HG02798 (cell line): ENCODE measurements at regions not wholly inside any gene's neighbourhood (a gene's known extent, or its start where the extent isn't known, plus 50 kb on each side); places are given as distances from the start of the nearest gene placed in this dataset.

Experiments used
- ATAC-seq: cut with Tn5 transposase; IDR thresholded peaks from one replicate; pipeline ENCODE4 v1.9.1; 2021; ENCODE audit warnings: mild to moderate bottlenecking; ENCODE audit not compliant: unreplicated experiment, poor library complexity

DNA sequence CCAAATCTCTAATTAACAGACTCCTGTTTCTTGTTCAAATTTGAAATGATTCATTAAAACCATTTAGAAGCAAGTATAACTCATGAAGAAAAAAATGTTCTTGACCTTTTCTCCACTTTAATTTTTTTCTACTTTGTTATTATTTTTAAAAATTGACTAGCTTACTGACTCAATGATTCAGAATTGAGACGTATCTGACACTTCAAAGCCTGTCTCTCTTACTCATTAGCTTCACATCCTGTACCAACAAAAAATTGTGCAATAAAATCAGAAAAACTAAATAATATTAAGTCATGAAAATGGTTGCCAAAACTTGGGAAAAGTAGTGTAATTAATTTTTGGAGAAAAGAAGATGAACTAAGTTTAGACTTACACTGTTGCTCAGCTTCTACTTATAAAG, 331.2 kb downstream of the SLC16A7 start:
- no peak for ATAC-seq

DNA sequence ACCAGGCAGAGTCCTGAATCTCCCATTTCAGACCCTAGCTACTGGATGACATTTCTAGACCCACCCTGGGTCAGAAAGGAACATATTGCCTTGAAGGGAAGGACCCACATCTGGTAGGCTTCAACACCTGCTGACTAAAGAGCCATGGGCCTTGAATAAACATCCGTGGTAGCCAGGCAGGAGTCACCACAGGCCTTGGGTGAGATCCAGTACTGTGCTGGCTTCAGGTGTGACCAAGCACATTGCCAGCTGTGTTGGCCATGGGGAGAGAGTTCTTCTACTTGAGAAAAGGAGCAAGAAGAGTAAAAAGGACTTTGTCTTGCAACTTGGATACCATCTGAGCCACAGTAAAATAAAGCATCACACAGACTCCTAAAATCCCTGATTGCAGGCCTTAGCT, 332.6 kb downstream of the SLC16A7 start:
- ATAC-seq, result no peak

DNA sequence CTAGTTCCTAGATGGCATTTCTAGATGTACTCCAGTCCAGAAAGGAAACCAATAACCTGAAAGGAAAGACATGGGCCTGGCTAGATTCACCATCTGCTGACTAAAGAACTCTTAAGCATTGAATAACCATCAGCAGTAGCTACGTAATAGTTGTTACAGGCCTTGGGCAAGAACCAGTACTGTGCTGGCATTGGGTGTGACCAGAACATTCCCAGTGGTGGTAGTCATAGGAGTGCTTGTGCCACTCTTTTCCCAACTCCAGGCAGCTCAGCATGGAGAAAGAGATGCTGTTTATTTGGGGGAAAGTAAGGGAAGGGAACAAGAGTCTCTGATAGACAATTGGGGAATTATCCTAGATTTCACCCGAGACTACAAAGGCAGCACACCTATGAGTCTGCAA, 333.3 kb downstream of the SLC16A7 start:
- no peak for ATAC-seq

DNA sequence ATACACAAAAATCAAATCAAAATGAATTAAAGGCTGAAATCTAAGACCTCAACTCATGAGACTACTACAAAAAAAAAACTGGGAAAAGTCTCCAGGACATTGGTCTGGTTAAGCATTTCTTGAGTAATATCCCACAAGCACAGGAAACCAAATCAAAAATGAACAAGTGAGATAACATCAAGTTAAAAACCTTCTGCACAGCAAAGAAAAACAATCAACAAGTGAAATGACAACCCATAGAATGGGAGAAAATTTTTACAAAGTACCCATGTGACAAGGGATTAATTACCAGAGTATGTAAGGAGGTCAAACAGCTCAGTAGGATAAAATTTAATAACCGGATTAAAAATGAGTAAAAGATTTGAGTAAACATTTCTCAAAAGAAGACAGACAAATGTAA, 338.7 kb downstream of the SLC16A7 start:
- ATAC-seq, result no peak

DNA sequence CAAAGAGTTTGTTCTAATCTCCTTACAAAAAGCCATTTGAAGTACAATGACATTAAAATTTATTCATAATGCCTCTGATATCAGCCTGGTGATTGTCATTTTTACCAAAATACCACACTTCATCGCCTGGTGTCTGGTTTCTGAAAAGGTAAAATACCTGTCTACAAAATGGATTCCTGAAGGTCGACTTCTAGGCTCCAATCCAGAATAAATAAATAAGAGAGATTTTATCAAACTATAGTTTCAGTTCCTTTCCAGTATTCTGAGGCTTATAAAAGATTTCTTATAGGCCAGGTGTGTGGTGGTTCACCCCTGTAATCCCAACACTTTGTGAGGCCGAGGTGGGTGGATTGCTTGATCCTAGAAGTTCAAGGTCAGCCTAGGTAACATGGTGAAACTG, 340.7 kb downstream of the SLC16A7 start:
- ATAC-seq, result no peak

DNA sequence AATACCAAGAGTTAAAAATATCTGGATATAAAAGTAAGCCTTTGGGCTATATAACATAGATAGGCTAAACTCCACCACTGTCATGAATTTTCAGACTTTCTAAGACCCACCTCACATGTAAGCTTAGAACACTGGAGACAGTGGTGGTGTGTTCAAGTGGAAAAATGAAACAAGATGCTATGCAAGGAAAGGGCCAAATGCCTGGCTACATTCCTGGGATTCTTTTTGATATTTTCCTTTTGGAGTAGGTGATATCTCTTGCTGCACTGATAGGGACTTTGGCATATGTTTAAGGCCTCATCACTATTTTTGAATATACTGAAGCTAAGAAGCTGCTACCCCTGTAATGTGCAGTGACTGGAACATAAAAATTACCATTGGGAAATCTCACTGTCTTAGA, 341.3 kb downstream of the SLC16A7 start:
- ATAC-seq, result no peak

DNA sequence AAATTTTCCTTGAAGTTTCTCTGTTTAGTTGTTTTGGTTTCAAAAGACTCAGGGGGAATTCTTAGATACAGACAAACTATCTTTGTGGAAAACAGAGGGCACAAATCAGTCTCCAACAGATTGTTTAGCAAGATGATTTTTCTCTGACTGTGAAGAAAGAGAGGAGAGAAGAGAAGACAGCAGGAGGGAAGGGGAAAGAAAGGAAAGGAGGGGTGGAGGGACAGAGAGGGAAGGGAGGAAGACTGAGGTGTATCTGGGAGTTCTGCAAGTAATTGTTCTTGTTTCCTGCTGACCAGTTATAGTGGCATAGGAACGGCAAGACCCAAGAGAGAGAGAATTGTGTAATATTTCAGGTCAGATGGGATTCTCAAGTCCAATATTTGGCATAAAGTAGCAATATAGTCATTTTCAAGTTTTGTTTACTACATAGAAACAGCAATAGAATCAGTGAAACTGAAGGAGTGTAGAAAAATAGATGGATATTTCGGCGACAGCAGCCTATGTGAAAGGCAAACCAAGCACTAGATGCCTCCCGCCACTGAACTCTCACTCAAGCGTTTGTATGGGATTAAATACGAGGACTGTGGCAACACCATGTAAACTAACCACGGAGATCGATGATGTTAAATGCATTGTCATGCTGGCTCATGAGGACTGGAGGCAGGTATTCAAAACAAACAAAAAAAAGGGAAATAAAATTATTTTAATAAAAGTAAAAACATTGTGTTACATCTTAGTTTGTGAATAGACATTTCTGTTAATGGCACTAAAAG, 342.5 kb downstream of the SLC16A7 start:
- ATAC-seq, result no peak

DNA sequence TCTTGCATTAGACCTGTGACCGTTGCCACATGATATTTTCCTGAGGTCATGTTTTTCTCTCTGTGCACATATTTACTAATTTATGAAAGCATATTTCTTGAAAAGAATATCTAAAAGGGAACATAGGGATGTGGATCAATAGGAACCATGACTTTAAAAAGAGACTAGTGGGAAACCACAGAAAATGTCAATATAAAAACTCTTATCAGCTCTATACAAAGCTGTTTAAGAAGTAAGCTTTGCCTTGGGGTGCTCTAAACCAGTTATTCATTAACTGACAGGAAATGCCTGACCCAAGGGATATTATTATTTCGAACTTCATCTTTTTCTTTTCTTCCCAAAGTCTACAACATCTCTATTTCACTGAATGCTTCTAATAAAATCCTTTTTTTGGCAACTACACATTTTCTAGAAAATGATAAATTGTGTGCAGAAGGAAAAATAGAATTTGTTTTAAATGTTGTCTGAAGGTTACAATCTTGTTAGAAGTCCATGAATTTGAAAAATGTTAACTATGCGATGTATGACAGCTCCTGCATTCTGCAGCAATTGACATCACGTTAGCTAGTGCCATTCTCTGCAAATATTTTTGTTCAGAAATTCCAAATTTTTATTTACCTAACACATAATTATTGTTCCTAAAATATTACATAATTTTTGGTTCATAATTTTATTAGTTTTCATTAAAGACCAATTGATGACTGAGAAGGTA, 345.0 kb downstream of the SLC16A7 start:
- no peak for ATAC-seq

DNA sequence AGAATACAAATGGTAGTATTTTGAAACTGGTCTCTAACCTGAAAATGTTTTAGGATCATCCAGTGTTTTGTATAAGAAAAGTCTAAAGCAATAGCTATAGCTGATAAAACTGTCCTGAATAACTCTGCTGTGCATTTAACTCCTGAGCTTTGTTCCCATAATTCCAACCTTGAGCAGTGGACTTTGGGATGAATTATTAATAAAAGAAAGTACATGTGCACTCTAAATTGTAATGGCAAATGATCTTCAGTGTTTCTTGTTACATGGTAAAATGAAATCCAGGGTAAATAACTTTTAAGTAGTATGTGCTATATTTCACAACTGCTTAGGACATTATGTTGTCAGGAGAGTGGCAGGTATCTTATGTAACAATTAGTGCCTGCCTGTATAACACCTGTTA, 345.6 kb downstream of the SLC16A7 start:
- no peak for ATAC-seq

DNA sequence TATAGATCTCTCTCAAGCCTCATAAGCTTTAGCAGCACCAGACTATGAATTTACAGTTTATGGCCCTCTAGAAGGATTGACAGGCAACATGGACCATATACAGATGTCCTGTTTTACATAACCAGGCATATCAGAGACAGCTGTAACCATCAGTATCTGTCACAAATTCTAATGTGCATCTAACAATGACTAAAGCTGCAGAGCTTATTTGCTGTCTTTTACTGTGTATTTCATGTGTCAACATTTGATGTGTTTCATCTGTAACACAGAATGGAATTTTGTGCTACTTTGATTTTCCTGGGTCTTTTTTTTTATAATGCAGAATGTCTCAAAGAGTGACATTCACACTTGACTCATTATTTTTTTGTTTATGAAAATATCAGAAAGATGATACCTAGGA, 348.3 kb downstream of the SLC16A7 start:
- no peak for ATAC-seq

DNA sequence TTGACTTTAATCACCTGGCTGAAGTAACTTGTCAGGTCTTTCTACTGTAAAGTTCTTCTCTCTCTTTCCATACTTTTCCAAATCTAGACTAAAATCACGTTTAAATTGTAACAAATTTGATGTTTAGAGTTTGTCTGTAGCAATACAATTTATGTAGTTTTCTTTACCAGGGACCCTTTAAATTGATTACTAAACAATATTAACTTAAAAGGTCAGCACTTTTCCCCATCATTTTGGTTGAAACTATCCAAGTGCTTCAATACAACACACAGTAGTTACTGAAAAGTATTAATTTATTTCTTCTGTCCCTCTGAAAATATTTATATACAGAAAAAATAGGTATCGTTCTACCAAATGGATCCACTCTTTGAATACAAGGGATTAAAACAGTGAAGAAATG, 350.8 kb downstream of the SLC16A7 start:
- ATAC-seq, result no peak

DNA sequence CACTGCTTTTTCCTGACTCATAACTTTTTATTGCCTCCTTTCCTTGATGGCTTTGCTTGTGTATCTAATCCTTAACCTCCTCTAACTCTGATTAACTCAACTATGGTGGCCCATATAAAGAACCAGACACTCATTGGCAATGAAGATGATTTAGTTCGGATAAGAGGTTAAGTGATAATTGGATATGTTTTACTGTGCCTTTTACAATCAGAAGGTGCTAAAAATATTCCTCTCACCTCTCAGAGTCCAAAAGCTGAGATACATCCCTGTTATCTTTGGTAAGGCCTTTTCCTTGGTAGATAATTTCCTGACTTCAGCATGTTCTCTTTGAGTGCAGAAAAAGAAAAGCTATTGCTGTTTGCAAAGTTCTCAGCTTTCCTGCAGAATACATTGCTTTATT, 367.7 kb downstream of the SLC16A7 start:
- ATAC-seq, result no peak

DNA sequence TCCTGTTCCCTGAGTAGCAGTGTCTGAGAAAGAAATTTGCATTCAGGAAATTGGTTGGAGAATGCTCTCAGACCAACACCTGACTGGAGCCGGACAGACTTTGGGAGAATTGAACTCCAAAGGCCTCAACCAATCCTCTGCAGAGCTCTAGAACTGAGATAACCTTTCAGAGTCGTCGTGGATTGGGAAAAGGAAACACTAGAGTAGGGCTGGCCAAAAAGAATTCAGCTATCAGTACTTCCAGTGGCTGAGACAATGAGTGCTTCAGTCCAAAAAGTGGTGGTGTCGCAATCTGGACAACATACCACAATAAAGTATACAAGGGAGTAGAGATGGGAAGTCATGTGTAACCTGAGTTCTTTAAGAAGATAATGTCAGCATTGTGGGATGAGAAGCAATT, 377.1 kb downstream of the SLC16A7 start:
- ATAC-seq, result no peak

DNA sequence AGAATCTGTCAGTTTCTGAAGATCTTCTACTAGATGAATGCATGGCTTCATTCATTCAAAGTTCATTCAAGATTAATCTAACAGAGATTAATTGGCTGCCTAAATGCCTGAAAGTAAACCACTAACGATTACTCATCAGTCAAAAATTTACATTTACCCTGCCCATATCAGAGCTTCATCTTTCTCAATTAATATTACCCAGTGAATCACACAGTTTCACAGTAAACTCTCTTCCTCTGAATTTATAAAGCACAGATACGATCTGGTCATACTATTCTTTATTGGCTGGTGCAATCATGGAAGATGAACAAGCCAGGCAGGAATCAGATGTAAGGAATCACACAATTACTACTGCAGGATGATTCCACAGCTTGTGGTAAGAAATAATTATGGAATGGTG, 377.7 kb downstream of the SLC16A7 start:
- no peak for ATAC-seq

DNA sequence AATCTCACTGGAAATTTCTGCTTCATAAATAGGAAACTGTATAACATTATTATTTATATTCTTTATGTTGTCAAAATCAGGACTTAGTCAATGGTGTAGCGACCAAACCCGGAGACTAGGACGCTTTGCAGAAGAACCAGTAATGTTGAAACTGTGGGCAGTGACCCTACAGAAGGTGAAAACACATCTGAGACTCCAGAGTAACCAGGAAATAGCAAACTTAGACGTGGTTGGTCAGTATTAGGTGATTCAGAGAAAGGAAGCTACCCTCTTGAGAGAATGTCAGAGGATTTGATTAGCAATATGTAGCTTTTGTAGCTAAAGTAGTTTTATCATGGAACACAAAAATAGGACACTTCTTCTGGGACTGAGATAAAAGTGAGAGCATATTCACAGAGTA, 381.9 kb downstream of the SLC16A7 start:
- no peak for ATAC-seq

DNA sequence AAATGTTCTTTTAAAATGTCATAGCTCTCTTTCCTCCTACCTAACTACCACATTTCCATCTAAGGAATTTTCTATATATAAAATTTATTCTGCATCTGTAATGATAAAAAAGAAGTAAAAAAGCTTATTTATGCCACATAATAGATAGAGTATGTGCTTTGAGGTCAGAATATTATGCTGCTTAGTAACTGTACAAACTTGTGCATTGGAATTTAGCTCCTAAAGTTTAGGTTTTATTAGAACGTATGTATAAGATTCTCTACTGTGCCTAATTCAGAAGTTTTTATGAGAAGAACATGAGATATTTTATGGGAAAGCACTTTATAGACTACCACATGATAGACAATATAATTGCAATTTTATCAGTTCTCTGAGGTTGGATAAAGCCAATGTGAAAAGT, 384.6 kb downstream of the SLC16A7 start:
- no peak for ATAC-seq

DNA sequence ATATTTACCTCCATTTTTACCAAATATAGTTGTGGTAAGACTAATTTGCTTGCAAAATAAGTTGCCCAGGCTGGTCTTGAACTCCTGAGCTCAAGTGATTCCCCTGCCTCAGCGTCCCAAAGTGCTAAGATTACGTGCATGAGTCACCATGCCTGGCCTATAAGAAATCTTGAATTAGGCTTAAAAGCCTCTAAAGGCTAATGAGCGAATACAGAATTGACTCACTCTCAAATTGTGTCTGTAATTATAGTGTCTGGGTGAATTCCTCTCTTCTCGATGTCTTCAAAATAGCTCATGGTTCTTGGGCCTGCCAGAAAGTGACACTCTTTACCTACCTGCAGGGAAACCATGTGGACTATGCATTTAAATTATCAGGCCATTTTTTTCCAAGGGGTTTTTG, 403.5 kb downstream of the SLC16A7 start:
- ATAC-seq, result no peak

DNA sequence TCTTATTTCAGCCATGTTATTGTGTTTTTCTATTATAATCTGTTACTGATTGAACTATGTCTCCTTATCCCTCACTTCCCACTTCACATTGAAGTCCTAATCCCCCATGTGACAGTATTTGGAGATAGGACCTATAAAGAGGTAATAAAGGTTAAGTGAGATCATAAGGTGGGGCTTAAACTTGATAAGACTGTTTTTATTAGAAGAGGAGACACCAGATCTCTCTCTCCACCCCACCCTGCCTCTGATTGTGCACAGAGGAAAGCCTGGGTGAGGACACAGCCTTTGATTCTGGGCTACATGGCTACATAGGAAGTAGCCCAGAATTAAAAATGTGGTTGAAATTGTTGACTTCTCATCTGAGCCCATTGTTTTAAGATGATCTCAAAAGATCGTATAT, 414.7 kb downstream of the SLC16A7 start:
- ATAC-seq, result no peak

DNA sequence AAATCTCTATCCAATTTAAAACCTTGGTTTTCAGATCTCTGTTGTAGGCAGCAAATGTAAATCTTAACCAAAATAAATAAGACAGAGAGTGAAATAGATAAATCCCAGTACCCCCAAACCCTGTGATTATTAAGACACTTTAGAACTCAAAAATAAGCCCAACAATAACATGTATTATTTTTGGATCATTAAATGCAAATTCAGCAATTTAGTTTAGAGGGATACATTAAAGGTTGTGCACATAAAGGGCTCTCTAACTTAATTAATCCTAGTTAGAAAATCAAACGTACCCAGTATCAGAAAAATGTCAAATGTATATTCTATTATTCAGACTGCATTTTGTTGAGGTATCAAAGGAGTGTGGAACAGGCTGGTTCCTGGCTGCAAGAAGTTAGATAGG, 416.8 kb downstream of the SLC16A7 start:
- ATAC-seq, result no peak

DNA sequence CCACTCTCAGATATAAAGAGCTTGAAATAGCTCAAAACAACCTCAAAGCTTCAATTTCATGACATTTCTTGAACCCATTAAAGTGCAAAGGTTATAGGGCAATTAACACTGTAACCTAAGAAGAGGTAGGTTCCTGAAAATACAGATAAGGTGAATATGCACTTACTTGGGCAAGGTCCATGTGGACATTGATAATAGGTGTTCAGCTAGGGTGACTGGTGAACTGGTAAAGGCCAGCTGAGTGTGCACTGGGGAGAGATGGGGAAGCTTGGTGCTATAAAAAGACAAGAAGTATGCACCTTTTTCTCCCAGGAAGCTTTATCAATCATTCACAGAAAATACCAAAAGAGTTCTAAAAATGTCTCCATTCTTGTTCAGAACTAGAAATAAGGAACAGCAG, 418.6 kb downstream of the SLC16A7 start:
- ATAC-seq, result no peak

DNA sequence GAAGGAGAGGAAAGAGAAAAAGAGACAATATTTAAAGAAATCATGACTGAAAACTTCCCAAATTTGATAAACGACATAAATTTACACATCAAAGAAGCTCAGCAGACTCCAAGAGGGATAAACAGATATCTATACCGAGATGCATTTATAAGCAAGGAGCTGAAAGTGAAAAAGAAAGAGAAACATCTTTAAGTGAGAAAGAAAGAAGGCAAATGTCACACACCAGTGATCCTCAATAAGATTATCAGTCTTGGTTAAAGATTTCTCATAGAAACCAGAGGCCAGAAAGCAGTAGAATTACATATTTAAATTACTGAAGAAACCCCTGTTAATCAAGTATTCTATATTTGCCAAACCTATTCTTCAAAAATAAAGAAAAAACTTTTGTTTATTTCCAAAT, 424.2 kb downstream of the SLC16A7 start:
- ATAC-seq, result no peak

DNA sequence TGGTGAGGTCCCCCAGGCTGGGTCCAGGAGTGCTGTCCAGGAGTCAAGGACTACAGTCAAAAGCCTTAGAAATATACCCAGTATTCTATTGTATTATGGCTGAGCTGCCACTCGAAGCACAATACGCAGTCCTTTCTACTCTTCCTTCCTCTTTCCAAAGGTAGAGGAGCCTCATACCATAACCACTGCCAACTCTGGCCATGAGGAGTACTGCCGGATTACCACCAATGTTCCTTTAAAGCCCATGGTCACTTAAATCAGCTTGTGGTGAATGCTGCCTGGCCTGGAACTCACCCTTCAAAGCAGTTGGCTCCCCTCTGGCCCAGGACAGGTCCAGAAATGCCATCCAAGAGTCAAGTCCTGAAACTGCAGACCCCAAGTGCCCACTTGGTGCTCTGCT, 425.4 kb downstream of the SLC16A7 start:
- ATAC-seq, result no peak
